ENCODE measurements at regions not wholly inside any gene's neighbourhood (a gene's known extent, or its start where the extent isn't known, plus 50 kb on each side); places are given as distances from the start of the nearest gene placed in this dataset.

- no peaks in the 10 kb centered on the region for H3K27me3 ChIP-seq
- FAIRE-seq (no peak), ATAC-seq (peak in 1 of 4 donors; percentile 21), DNase-seq (no peak)
- H3K27ac ChIP-seq = no peak overlapping the region
- H3K9me3 ChIP-seq = no peaks in the 10 kb centered on the region
- no peaks in the 10 kb centered on the region for H3K4me1 ChIP-seq
- WGBS, 2 donors = 18 to 28% methylated on average over 2 of the region's 2 CpGs
- TF ChIP-seq CTCF (IDR thresholded peaks at IDR 0.05) = no peak
- H3K36me3 ChIP-seq = no peaks in the 10 kb centered on the region
- H3K4me3 ChIP-seq = no peak overlapping the region
- intact Hi-C loops (cut with DNase I) = no loop called here
Observed at GRCh38 chr1:116841569-116842344, 68.0 kb upstream of the PTGFRN start.

GRCh38 chr1:116842654-116843053 is 67.1 kb upstream of the PTGFRN start:
- Histone ChIP-seq H3K36me3 (no peaks in the 10 kb centered on the region), H3K4me1 (no peaks in the 10 kb centered on the region), H3K9me3 (no peaks in the 10 kb centered on the region), H3K27me3 (no peaks in the 10 kb centered on the region), H3K4me3 (no peak overlapping the region), H3K27ac (no peak overlapping the region)
- FAIRE-seq (no peak), ATAC-seq (peak; percentile 59 to 82 (median 68)), DNase-seq (no peak)
- intact Hi-C loops (cut with DNase I) = no loop called here
- 55 to 67% methylated on average over 4 of the region's 4 CpGs for WGBS, 2 donors
- TF ChIP-seq CTCF (IDR thresholded peaks at IDR 0.05) = no peak

- FAIRE-seq (no peak), DNase-seq (no peak), ATAC-seq (no peak)
- TF ChIP-seq CTCF (IDR thresholded peaks at IDR 0.05) = no peak
- no peaks in the 10 kb centered on the region for H3K27me3 ChIP-seq
- no peaks in the 10 kb centered on the region for H3K9me3 ChIP-seq
- H3K36me3 ChIP-seq = no peaks in the 10 kb centered on the region
- H3K4me1 ChIP-seq = no peaks in the 10 kb centered on the region
- WGBS, 2 donors = 97 to 100% methylated on average over 1 of the region's 1 CpG
- intact Hi-C loops (cut with DNase I) = no loop called here
- no peak overlapping the region for H3K27ac ChIP-seq
- H3K4me3 ChIP-seq = no peak overlapping the region
Observed at GRCh38 chr1:116844775-116845174, 64.9 kb upstream of the PTGFRN start.

GRCh38 chr1:116847190-116847589 is 62.5 kb upstream of the PTGFRN start:
- FAIRE-seq (no peak), ATAC-seq (no peak), DNase-seq (no peak)
- H3K27ac ChIP-seq = no peak overlapping the region
- intact Hi-C loops (cut with DNase I) = no loop called here
- no peak overlapping the region for H3K4me3 ChIP-seq
- H3K9me3 ChIP-seq = no peaks in the 10 kb centered on the region
- WGBS, 2 donors = 74 to 87% methylated on average over 2 of the region's 2 CpGs
- H3K27me3 ChIP-seq = no peaks in the 10 kb centered on the region
- no peaks in the 10 kb centered on the region for H3K36me3 ChIP-seq
- no peaks in the 10 kb centered on the region for H3K4me1 ChIP-seq
- no peak for TF ChIP-seq CTCF (IDR thresholded peaks at IDR 0.05)
